ENCODE measurements at regions not wholly inside any gene's neighbourhood (a gene's known extent, or its start where the extent isn't known, plus 50 kb on each side); places are given as distances from the start of the nearest gene placed in this dataset.

DNA sequence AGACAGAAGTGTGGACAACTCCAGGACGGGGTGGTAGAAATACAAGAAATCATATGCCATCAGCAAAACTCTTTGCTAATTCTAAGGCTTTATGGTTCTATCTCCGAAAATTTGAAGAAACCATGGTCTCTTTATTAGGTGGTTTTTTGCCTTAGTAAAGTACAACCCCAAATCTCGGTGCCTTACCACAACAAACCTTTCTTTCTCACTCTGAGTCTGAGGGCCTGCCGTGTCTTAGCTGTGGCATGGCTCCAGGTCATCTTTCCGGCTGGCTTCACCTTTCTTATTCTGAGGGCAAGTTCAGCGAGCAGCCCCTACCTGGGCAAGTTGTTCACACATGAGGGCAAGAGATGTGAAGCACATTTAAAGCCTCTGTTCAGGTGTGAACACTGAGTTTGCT is 280.6 kb downstream of the TTLL7 start:
- no peak for DNase-seq (ENCODE audit: low spot score in 2 of 2)
- Histone ChIP-seq H3K27me3 (no peaks in the 10 kb centered on the region), H3K27ac (no peak overlapping the region), H3K36me3 (no peaks in the 10 kb centered on the region), H3K4me1 (no peaks in the 10 kb centered on the region), H3K9me3 (no peaks in the 10 kb centered on the region), H3K4me3 (no peak overlapping the region)
- TF ChIP-seq POLR2A (IDR thresholded peaks at IDR 0.05), result no peak
- no peak for TF ChIP-seq POLR2AphosphoS5 (IDR thresholded peaks at IDR 0.05)
- no peak for TF ChIP-seq CTCF (IDR thresholded peaks at IDR 0.05)
- TF ChIP-seq EP300 (IDR thresholded peaks at IDR 0.05), result no peak
- WGBS, result 87% methylated on average over 6 of the region's 6 CpGs

DNA sequence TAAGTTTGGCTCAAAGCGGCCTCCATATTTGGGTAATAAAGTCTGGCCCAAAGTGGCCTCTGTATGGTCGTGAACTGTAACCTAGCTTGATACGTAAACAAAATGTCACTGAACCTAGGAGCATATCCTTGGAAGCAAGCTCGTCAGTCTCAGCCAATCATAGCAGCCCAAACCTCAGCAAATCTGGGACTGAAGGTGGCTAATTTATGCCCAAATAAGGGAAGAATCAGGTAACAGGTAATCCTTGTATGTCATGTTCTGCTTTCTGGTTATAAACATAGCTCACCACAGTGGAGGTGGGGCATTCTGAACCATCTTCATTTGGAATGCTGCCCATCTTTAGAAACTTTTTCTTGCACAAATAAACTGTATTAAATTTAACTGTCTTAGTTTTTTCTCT is 281.1 kb downstream of the TTLL7 start:
- Histone ChIP-seq H3K36me3 (no peaks in the 10 kb centered on the region), H3K27me3 (no peaks in the 10 kb centered on the region), H3K4me3 (no peak overlapping the region), H3K27ac (no peak overlapping the region), H3K4me1 (no peaks in the 10 kb centered on the region), H3K9me3 (no peaks in the 10 kb centered on the region)
- 97% methylated on average over 4 of the region's 4 CpGs for WGBS
- DNase-seq (ENCODE audit: low spot score in 2 of 2), result no peak
- no peak for TF ChIP-seq POLR2AphosphoS5 (IDR thresholded peaks at IDR 0.05)
- no peak for TF ChIP-seq CTCF (IDR thresholded peaks at IDR 0.05)
- TF ChIP-seq POLR2A (IDR thresholded peaks at IDR 0.05), result no peak
- TF ChIP-seq EP300 (IDR thresholded peaks at IDR 0.05), result no peak

- Histone ChIP-seq H3K27ac (no peak overlapping the region), H3K27me3 (no peaks in the 10 kb centered on the region), H3K4me3 (no peak overlapping the region), H3K4me1 (no peaks in the 10 kb centered on the region), H3K36me3 (no peaks in the 10 kb centered on the region), H3K9me3 (no peaks in the 10 kb centered on the region)
- DNase-seq (ENCODE audit: low spot score in 2 of 2), result no peak
- no peak for TF ChIP-seq EP300 (IDR thresholded peaks at IDR 0.05)
- TF ChIP-seq CTCF (IDR thresholded peaks at IDR 0.05), result no peak
- TF ChIP-seq POLR2AphosphoS5 (IDR thresholded peaks at IDR 0.05), result no peak
- no peak for TF ChIP-seq POLR2A (IDR thresholded peaks at IDR 0.05)
- 82% methylated on average over 3 of the region's 3 CpGs for WGBS
Observed at GRCh38 chr1:83716641-83717040, 282.3 kb downstream of the TTLL7 start.

- Histone ChIP-seq H3K9me3 (no peaks in the 10 kb centered on the region), H3K4me3 (no peak overlapping the region), H3K27me3 (no peaks in the 10 kb centered on the region), H3K36me3 (no peaks in the 10 kb centered on the region), H3K4me1 (no peaks in the 10 kb centered on the region), H3K27ac (no peak overlapping the region)
- 91% methylated on average over 1 of the region's 1 CpG for WGBS
- no peak for DNase-seq (ENCODE audit: low spot score in 2 of 2)
- TF ChIP-seq EP300 (IDR thresholded peaks at IDR 0.05), result no peak
- TF ChIP-seq CTCF (IDR thresholded peaks at IDR 0.05), result no peak
- no peak for TF ChIP-seq POLR2AphosphoS5 (IDR thresholded peaks at IDR 0.05)
- no peak for TF ChIP-seq POLR2A (IDR thresholded peaks at IDR 0.05)
Observed at GRCh38 chr1:83715550-83715949, 283.4 kb downstream of the TTLL7 start.

GRCh38 chr1:83709662-83710061 is 289.3 kb downstream of the TTLL7 start:
- TF ChIP-seq POLR2A (IDR thresholded peaks at IDR 0.05), result no peak
- TF ChIP-seq CTCF (IDR thresholded peaks at IDR 0.05), result no peak
- no peak for TF ChIP-seq POLR2AphosphoS5 (IDR thresholded peaks at IDR 0.05)
- H3K4me1 ChIP-seq, result no peaks in the 10 kb centered on the region
- WGBS, result 79% methylated on average over 1 of the region's 1 CpG
- H3K27ac ChIP-seq, result no peak overlapping the region
- no peak overlapping the region for H3K4me3 ChIP-seq
- no peaks in the 10 kb centered on the region for H3K36me3 ChIP-seq
- DNase-seq (ENCODE audit: low spot score in 2 of 2), result no peak
- no peaks in the 10 kb centered on the region for H3K27me3 ChIP-seq
- H3K9me3 ChIP-seq, result no peaks in the 10 kb centered on the region

Measured in suprapubic skin (tissue), 4 donors.